ENCODE measurements at regions not wholly inside any gene's neighbourhood (a gene's known extent, or its start where the extent isn't known, plus 50 kb on each side); places are given as distances from the start of the nearest gene placed in this dataset.
"Not testable (repeated sequence)": the region's sequence is repeated elsewhere in the genome, so short reads cannot be mapped to it uniquely, and the experiment has no call there.

- Histone ChIP-seq H3K36me3 (ENCODE audit: control insufficient read depth, insufficient read depth, low read length) (no peaks in the 10 kb centered on the region), H3K4me1 (ENCODE audit: control insufficient read depth, insufficient read depth, low read length, poor library complexity, severe bottlenecking) (no peaks in the 10 kb centered on the region), H3K9me3 (ENCODE audit: control insufficient read depth in 2 of 2, low read length in 2 of 2) (no peaks in the 10 kb centered on the region), H3K27ac (ENCODE audit: insufficient read depth, low read length, poor library complexity, severe bottlenecking) (no peak overlapping the region), H3K27me3 (ENCODE audit: control insufficient read depth, insufficient read depth, low read length) (no peaks in the 10 kb centered on the region), H3K4me3 (ENCODE audit: low read depth, low read length) (no peak overlapping the region)
- peaks cover 15% of the 10 kb centered on the region for H3K27me3 Mint-ChIP-seq
- ATAC-seq (ENCODE audit: low read depth in 2 of 2) = no peak
- peaks cover 0 to 4% (median 0%) of the 10 kb centered on the region in 7 donors for H3K9me3 Mint-ChIP-seq
- H3K27ac Mint-ChIP-seq = no peak overlapping the region
- H3K4me3 Mint-ChIP-seq = no peak overlapping the region
- H3K36me3 Mint-ChIP-seq = no peaks in the 10 kb centered on the region
- no peak for DNase-seq
- H3K4me1 Mint-ChIP-seq = peaks cover 0 to 3% (median 0%) of the 10 kb centered on the region in 4 donors
Observed at GRCh38 chr5:18797222-18797621, 1163.0 kb downstream of the TAF11L14 start.

GRCh38 chr5:18798058-18798457, 1163.8 kb downstream of the TAF11L14 start:
- Histone ChIP-seq H3K9me3 (ENCODE audit: control insufficient read depth in 2 of 2, low read length in 2 of 2) (no peaks in the 10 kb centered on the region), H3K4me3 (ENCODE audit: low read depth, low read length) (no peak overlapping the region), H3K4me1 (ENCODE audit: control insufficient read depth, insufficient read depth, low read length, poor library complexity, severe bottlenecking) (no peaks in the 10 kb centered on the region), H3K36me3 (ENCODE audit: control insufficient read depth, insufficient read depth, low read length) (no peaks in the 10 kb centered on the region), H3K27ac (ENCODE audit: insufficient read depth, low read length, poor library complexity, severe bottlenecking) (no peak overlapping the region), H3K27me3 (ENCODE audit: control insufficient read depth, insufficient read depth, low read length) (no peaks in the 10 kb centered on the region)
- DNase-seq (no peak), ATAC-seq (ENCODE audit: low read depth in 2 of 2) (no peak)
- H3K4me3 Mint-ChIP-seq = no peak overlapping the region
- peaks cover 0 to 3% (median 0%) of the 10 kb centered on the region in 4 donors for H3K4me1 Mint-ChIP-seq
- peaks cover 15% of the 10 kb centered on the region for H3K27me3 Mint-ChIP-seq
- H3K36me3 Mint-ChIP-seq = no peaks in the 10 kb centered on the region
- H3K9me3 Mint-ChIP-seq = peaks cover 0 to 4% (median 0%) of the 10 kb centered on the region in 7 donors
- H3K27ac Mint-ChIP-seq = no peak overlapping the region

- H3K4me1 ChIP-seq (ENCODE audit: control insufficient read depth, insufficient read depth, low read length, poor library complexity, severe bottlenecking) = no peaks in the 10 kb centered on the region
- H3K36me3 ChIP-seq (ENCODE audit: control insufficient read depth, insufficient read depth, low read length) = no peaks in the 10 kb centered on the region
- no peak overlapping the region for H3K4me3 ChIP-seq (ENCODE audit: low read depth, low read length)
- H3K27ac ChIP-seq (ENCODE audit: insufficient read depth, low read length, poor library complexity, severe bottlenecking) = no peak overlapping the region
- H3K9me3 ChIP-seq (ENCODE audit: control insufficient read depth in 2 of 2, low read length in 2 of 2) = no peaks in the 10 kb centered on the region
- no peaks in the 10 kb centered on the region for H3K27me3 ChIP-seq (ENCODE audit: control insufficient read depth, insufficient read depth, low read length)
- Mint-ChIP-seq H3K4me1 (peaks cover 0 to 3% (median 0%) of the 10 kb centered on the region in 4 donors), H3K27ac (peak overlapping the region in 1 of 3 donors; percentile 34), H3K4me3 (no peak overlapping the region), H3K9me3 (peaks cover 0 to 4% (median 0%) of the 10 kb centered on the region in 7 donors), H3K36me3 (no peaks in the 10 kb centered on the region), H3K27me3 (peaks cover 10% of the 10 kb centered on the region)
- ATAC-seq (ENCODE audit: low read depth in 2 of 2) = no peak
- no peak for DNase-seq
Observed at GRCh38 chr5:18799482-18800128, 1165.3 kb downstream of the TAF11L14 start.

GRCh38 chr5:18800293-18801025, 1166.2 kb downstream of the TAF11L14 start:
- H3K27ac Mint-ChIP-seq = no peak overlapping the region
- DNase-seq (no peak), ATAC-seq (ENCODE audit: low read depth in 2 of 2) (no peak)
- Histone ChIP-seq H3K36me3 (ENCODE audit: control insufficient read depth, insufficient read depth, low read length) (no peaks in the 10 kb centered on the region), H3K27me3 (ENCODE audit: control insufficient read depth, insufficient read depth, low read length) (no peaks in the 10 kb centered on the region), H3K27ac (ENCODE audit: insufficient read depth, low read length, poor library complexity, severe bottlenecking) (no peak overlapping the region), H3K9me3 (ENCODE audit: control insufficient read depth in 2 of 2, low read length in 2 of 2) (no peaks in the 10 kb centered on the region), H3K4me3 (ENCODE audit: low read depth, low read length) (no peak overlapping the region), H3K4me1 (ENCODE audit: control insufficient read depth, insufficient read depth, low read length, poor library complexity, severe bottlenecking) (no peaks in the 10 kb centered on the region)
- peaks cover 0 to 4% (median 0%) of the 10 kb centered on the region in 7 donors for H3K9me3 Mint-ChIP-seq
- no peaks in the 10 kb centered on the region for H3K36me3 Mint-ChIP-seq
- H3K27me3 Mint-ChIP-seq = peaks cover 10% of the 10 kb centered on the region
- H3K4me3 Mint-ChIP-seq = no peak overlapping the region
- peaks cover 0 to 3% (median 0%) of the 10 kb centered on the region in 4 donors for H3K4me1 Mint-ChIP-seq

- not testable (repeated sequence) for DNase-seq; ATAC-seq (ENCODE audit: low read depth in 2 of 2)
Observed at GRCh38 chr5:18801413-18801812, 1167.2 kb downstream of the TAF11L14 start.

GRCh38 chr5:18802336-18802735, 1168.1 kb downstream of the TAF11L14 start:
- Histone ChIP-seq H3K27ac (ENCODE audit: insufficient read depth, low read length, poor library complexity, severe bottlenecking) (no peak overlapping the region), H3K27me3 (ENCODE audit: control insufficient read depth, insufficient read depth, low read length) (no peaks in the 10 kb centered on the region), H3K9me3 (ENCODE audit: control insufficient read depth in 2 of 2, low read length in 2 of 2) (no peaks in the 10 kb centered on the region), H3K4me3 (ENCODE audit: low read depth, low read length) (no peak overlapping the region), H3K4me1 (ENCODE audit: control insufficient read depth, insufficient read depth, low read length, poor library complexity, severe bottlenecking) (no peaks in the 10 kb centered on the region), H3K36me3 (ENCODE audit: control insufficient read depth, insufficient read depth, low read length) (no peaks in the 10 kb centered on the region)
- no peaks in the 10 kb centered on the region for H3K36me3 Mint-ChIP-seq
- no peak overlapping the region for H3K4me3 Mint-ChIP-seq
- ATAC-seq (ENCODE audit: low read depth in 2 of 2) (no peak), DNase-seq (no peak)
- no peak overlapping the region for H3K27ac Mint-ChIP-seq
- peaks cover 0 to 4% (median 0%) of the 10 kb centered on the region in 7 donors for H3K9me3 Mint-ChIP-seq
- peaks cover 10% of the 10 kb centered on the region for H3K27me3 Mint-ChIP-seq
- H3K4me1 Mint-ChIP-seq = peaks cover 0 to 3% (median 0%) of the 10 kb centered on the region in 4 donors

More at GRCh38 chr5:18801413-18801812, 1167.2 kb downstream of the TAF11L14 start:
- not testable (repeated sequence) for H3K9me3 ChIP-seq (ENCODE audit: control insufficient read depth in 2 of 2, low read length in 2 of 2); H3K36me3 Mint-ChIP-seq; H3K4me3 Mint-ChIP-seq; H3K4me1 Mint-ChIP-seq; H3K9me3 Mint-ChIP-seq; H3K4me3 ChIP-seq (ENCODE audit: low read depth, low read length); H3K27me3 Mint-ChIP-seq; H3K27me3 ChIP-seq (ENCODE audit: control insufficient read depth, insufficient read depth, low read length); H3K4me1 ChIP-seq (ENCODE audit: control insufficient read depth, insufficient read depth, low read length, poor library complexity, severe bottlenecking); H3K27ac Mint-ChIP-seq; H3K36me3 ChIP-seq (ENCODE audit: control insufficient read depth, insufficient read depth, low read length); H3K27ac ChIP-seq (ENCODE audit: insufficient read depth, low read length, poor library complexity, severe bottlenecking)

GRCh38 chr5:18805376-18805775, 1171.1 kb downstream of the TAF11L14 start:
- H3K9me3 ChIP-seq (ENCODE audit: control insufficient read depth in 2 of 2, low read length in 2 of 2) = no peaks in the 10 kb centered on the region
- H3K4me3 ChIP-seq (ENCODE audit: low read depth, low read length) = no peak overlapping the region
- H3K27me3 ChIP-seq (ENCODE audit: control insufficient read depth, insufficient read depth, low read length) = no peaks in the 10 kb centered on the region
- DNase-seq (no peak), ATAC-seq (ENCODE audit: low read depth in 2 of 2) (no peak)
- Mint-ChIP-seq H3K27me3 (peaks cover 11% of the 10 kb centered on the region), H3K9me3 (peaks cover 0 to 6% (median 0%) of the 10 kb centered on the region in 7 donors), H3K4me3 (no peak overlapping the region), H3K36me3 (no peaks in the 10 kb centered on the region), H3K4me1 (peaks cover 0 to 3% (median 0%) of the 10 kb centered on the region in 4 donors), H3K27ac (no peak overlapping the region)
- no peaks in the 10 kb centered on the region for H3K4me1 ChIP-seq (ENCODE audit: control insufficient read depth, insufficient read depth, low read length, poor library complexity, severe bottlenecking)
- H3K36me3 ChIP-seq (ENCODE audit: control insufficient read depth, insufficient read depth, low read length) = no peaks in the 10 kb centered on the region
- H3K27ac ChIP-seq (ENCODE audit: insufficient read depth, low read length, poor library complexity, severe bottlenecking) = no peak overlapping the region
